A549 (cell line): ENCODE measurements at regions not wholly inside any gene's neighbourhood (a gene's known extent, or its start where the extent isn't known, plus 50 kb on each side); places are given as distances from the start of the nearest gene placed in this dataset.

ENCODE experiments used
- CEBPB ChIP-seq, 2 experiments: fragments of >200 bp in 1 of 2; sonication (Bioruptor Twin) in 1 of 2; formaldehyde crosslinking in 1 of 2; IDR thresholded peaks; 2 replicates each; pipeline ENCODE4 v1.6.1; 2012 to 2016
- JUN ChIP-seq, 2 experiments: fragments of >200 bp; sonication (Bioruptor Twin); formaldehyde crosslinking; IDR thresholded peaks; 2 replicates in 1 of 2; 3 replicates in 1 of 2; pipeline ENCODE4 v1.6.1; 2016 to 2017
- NPAS2 ChIP-seq: fragments of 250-450 bp; sonication (Bioruptor Pico); IDR thresholded peaks from 2 replicates; pipeline ENCODE4 v1.8.0; 2022; ENCODE audit warnings: mild to moderate bottlenecking, moderate library complexity, borderline replicate concordance
- PHF8 ChIP-seq: fragments of 200-600 bp; sonication (generic); IDR thresholded peaks from 2 replicates; pipeline ENCODE4 v1.6.1; 2016; ENCODE audit warnings: low read depth, mild to moderate bottlenecking, antibody characterized with exemption, moderate library complexity, borderline replicate concordance
- POLR2A ChIP-seq: IDR thresholded peaks from 2 replicates; pipeline ENCODE4 v1.6.1; 2012; ENCODE audit warnings: mild to moderate bottlenecking, low read length
- RAD21 ChIP-seq, 2 experiments: fragments of >200 bp in 1 of 2; sonication (Bioruptor Twin) in 1 of 2; formaldehyde crosslinking in 1 of 2; IDR thresholded peaks in 1 of 2; conservative IDR thresholded peaks in 1 of 2; 2 replicates in 1 of 2; 3 replicates in 1 of 2; pipeline ENCODE4 v1.6.1; 2012 to 2018; ENCODE audit warnings: inconsistent platforms in 1 of 2
- RCOR1 ChIP-seq: fragments of 150-350 bp; IDR thresholded peaks from 2 replicates; pipeline ENCODE4 v1.6.1; 2014; ENCODE audit warnings: antibody characterized with exemption, low read length, low read depth
- RFX5 ChIP-seq: fragments of 450-650 bp; IDR thresholded peaks from 2 replicates; pipeline ENCODE4 v1.7.1; 2014; ENCODE audit warnings: antibody characterized with exemption, mild to moderate bottlenecking, moderate library complexity
- SMC3 ChIP-seq: fragments of >200 bp; sonication (Bioruptor Twin); formaldehyde crosslinking; IDR thresholded peaks from 3 replicates; pipeline ENCODE4 v1.6.1; 2018; ENCODE audit warnings: inconsistent platforms
- SREBF2 ChIP-seq: fragments of 450-650 bp; IDR thresholded peaks from 2 replicates; pipeline ENCODE4 v1.6.1; 2014; ENCODE audit warnings: mild to moderate bottlenecking, moderate library complexity
- TP53 ChIP-seq: fragments of 250-450 bp; sonication (Bioruptor Pico); IDR thresholded peaks from 2 replicates; pipeline ENCODE4 v1.5.0; 2021; ENCODE audit warnings: mild to moderate bottlenecking, moderate library complexity
- TF ChIP-seq, protein P1 (sequence below): fragments of >200 bp; sonication (Bioruptor Twin); formaldehyde crosslinking; IDR thresholded peaks from 3 replicates; pipeline ENCODE4 v1.5.1; 2016
- TF ChIP-seq, protein P2 (sequence below): fragments of >200 bp; sonication (Bioruptor Twin); formaldehyde crosslinking; IDR thresholded peaks from 3 replicates; pipeline ENCODE4 v1.6.1; 2016
- TF ChIP-seq, protein P3 (sequence below): IDR thresholded peaks from 2 replicates; pipeline ENCODE4 v1.6.1; 2012

DNA sequence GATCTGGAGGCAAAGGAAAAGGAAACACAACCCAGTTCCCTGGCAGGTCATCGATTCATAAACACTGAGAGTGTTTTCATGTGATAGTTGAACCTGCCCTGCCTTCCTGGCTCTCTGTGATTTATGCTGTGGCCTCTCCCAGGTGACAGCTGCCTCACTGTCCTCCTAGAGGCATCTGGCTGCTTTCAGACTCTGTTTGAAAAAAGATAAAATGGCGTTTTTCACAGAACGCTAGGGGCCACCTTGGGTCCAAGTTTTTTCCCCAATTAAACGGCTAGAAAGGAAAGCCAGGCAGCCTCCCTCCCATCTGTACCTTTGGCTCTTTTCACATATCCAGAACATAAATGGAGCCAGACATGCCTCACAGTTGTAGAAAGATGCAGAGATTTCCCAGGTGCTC, 252.6 kb upstream of the CCDC196 start:
- TF ChIP-seq, protein P1, sequence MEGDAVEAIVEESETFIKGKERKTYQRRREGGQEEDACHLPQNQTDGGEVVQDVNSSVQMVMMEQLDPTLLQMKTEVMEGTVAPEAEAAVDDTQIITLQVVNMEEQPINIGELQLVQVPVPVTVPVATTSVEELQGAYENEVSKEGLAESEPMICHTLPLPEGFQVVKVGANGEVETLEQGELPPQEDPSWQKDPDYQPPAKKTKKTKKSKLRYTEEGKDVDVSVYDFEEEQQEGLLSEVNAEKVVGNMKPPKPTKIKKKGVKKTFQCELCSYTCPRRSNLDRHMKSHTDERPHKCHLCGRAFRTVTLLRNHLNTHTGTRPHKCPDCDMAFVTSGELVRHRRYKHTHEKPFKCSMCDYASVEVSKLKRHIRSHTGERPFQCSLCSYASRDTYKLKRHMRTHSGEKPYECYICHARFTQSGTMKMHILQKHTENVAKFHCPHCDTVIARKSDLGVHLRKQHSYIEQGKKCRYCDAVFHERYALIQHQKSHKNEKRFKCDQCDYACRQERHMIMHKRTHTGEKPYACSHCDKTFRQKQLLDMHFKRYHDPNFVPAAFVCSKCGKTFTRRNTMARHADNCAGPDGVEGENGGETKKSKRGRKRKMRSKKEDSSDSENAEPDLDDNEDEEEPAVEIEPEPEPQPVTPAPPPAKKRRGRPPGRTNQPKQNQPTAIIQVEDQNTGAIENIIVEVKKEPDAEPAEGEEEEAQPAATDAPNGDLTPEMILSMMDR: no peak
- TF ChIP-seq PHF8 (no peak), POLR2A (no peak), NPAS2 (no peak), RFX5 (no peak), RAD21 (conservative IDR thresholded peaks at IDR 0.05 in 1 of 2, IDR thresholded peaks at IDR 0.05 in 1 of 2) (no peak), SREBF2 (no peak), CEBPB (IDR thresholded peaks at IDR 0.05) (no peak), SMC3 (no peak), TP53 (no peak), RCOR1 (no peak), JUN (IDR thresholded peaks at IDR 0.05) (no peak)
- TF ChIP-seq, protein P2, sequence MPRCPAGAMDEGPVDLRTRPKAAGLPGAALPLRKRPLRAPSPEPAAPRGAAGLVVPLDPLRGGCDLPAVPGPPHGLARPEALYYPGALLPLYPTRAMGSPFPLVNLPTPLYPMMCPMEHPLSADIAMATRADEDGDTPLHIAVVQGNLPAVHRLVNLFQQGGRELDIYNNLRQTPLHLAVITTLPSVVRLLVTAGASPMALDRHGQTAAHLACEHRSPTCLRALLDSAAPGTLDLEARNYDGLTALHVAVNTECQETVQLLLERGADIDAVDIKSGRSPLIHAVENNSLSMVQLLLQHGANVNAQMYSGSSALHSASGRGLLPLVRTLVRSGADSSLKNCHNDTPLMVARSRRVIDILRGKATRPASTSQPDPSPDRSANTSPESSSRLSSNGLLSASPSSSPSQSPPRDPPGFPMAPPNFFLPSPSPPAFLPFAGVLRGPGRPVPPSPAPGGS: no peak
- TF ChIP-seq, protein P3, sequence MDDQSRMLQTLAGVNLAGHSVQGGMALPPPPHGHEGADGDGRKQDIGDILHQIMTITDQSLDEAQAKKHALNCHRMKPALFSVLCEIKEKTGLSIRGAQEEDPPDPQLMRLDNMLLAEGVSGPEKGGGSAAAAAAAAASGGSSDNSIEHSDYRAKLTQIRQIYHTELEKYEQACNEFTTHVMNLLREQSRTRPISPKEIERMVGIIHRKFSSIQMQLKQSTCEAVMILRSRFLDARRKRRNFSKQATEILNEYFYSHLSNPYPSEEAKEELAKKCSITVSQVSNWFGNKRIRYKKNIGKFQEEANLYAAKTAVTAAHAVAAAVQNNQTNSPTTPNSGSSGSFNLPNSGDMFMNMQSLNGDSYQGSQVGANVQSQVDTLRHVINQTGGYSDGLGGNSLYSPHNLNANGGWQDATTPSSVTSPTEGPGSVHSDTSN: no peak
